D721Med (cell line): ENCODE measurements at regions not wholly inside any gene's neighbourhood (a gene's known extent, or its start where the extent isn't known, plus 50 kb on each side); places are given as distances from the start of the nearest gene placed in this dataset.
"Not testable (repeated sequence)": the region's sequence is repeated elsewhere in the genome, so short reads cannot be mapped to it uniquely, and the experiment has no call there.

Source experiments
- DNase-seq: peaks from one replicate; pipeline ENCODE4 v3.0.0; 2011; ENCODE audit warnings: low spot score; ENCODE audit not compliant: insufficient read length
- FAIRE-seq: peaks from 2 replicates; lab custom pipeline; 2011; peaks lifted over from hg19 to GRCh38; lab: Jason Lieb, UNC
- TF ChIP-seq, protein P1 (sequence below): IDR thresholded peaks from 2 replicates; pipeline ENCODE4 v1.5.1; 2012; ENCODE audit warnings: mild to moderate bottlenecking, control low read depth; ENCODE audit not compliant: insufficient read depth; ENCODE audit errors: missing control alignments

DNA sequence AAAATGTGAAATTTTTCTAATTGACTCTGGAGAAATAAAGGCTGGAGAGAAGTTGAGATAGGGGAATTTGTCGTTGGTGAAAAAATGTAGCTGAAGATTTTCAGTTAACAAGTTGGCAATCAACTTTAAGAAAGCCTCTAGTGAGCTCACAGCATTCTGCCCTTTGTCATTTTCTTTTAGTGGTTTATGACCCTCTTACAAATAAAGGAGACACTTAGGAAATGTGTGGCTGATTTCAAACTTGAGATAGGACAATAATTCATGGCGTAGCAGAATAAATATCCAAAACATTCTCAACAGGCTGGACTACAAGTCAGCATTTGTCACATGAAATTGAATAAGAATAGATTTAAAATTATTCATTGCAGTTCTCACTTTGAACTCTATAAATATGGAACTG, 412.5 kb upstream of the SPHKAP start:
- TF ChIP-seq, protein P1, sequence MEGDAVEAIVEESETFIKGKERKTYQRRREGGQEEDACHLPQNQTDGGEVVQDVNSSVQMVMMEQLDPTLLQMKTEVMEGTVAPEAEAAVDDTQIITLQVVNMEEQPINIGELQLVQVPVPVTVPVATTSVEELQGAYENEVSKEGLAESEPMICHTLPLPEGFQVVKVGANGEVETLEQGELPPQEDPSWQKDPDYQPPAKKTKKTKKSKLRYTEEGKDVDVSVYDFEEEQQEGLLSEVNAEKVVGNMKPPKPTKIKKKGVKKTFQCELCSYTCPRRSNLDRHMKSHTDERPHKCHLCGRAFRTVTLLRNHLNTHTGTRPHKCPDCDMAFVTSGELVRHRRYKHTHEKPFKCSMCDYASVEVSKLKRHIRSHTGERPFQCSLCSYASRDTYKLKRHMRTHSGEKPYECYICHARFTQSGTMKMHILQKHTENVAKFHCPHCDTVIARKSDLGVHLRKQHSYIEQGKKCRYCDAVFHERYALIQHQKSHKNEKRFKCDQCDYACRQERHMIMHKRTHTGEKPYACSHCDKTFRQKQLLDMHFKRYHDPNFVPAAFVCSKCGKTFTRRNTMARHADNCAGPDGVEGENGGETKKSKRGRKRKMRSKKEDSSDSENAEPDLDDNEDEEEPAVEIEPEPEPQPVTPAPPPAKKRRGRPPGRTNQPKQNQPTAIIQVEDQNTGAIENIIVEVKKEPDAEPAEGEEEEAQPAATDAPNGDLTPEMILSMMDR: no peak
- FAIRE-seq (no peak), DNase-seq (no peak)

DNA sequence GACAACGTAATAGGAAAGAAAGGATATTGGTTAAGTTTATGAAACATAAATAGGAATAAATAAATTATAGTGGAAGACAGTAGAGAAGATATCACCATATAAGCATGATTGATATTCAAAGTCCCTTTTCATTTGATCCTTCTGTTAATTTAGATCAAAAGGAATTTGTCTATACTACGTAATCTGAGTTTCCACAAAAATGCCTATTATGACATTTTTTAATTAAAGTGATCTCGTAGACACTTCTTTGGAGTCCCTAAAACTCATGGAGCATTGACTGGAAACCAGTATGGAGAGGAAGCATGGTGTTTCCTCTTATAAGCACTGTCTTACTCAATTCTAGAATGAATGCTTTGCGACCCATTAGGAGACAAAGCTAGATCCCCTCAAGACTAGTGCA, 411.4 kb upstream of the SPHKAP start:
- FAIRE-seq (no peak), DNase-seq (no peak)
- TF ChIP-seq, protein P1: no peak

DNA sequence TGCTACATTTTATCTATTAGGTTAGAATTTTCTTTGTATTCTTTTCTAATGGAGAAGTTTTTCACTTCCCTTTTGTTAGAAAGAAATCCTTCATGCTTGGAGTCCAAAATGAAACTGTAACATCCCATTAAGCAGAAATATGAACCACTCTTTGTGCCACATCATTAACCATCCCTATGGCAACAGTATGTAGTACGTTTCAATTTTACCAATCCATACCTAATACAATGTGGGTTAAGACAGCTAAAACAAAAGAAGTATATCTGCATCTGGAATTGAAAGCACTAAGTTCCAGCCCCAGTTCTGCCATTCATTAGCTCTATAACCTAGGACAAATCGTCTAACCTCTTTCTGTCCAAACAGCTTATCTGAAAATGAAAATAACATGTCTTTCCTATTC, 409.2 kb upstream of the SPHKAP start:
- TF ChIP-seq, protein P1: no peak
- no peak for DNase-seq
- FAIRE-seq: no peak

DNA sequence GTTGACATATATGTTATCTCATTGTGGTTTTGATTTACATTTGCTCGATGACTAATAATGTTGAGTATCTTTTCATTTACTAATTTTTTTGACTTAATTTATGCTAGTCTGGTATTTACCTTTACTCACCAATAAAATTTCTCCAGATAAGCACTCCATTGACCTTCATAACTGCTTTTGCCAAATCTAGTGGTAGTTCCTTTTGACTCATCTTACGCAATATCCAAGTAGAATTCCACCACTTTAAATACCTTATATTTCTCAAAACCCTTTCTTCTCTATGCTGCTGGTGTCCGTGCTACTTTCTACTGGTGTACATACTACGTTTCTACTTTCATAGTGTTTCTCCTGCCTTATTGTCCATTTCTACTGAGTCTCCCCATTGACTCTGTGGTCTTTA, 407.6 kb upstream of the SPHKAP start:
- FAIRE-seq: no peak
- TF ChIP-seq, protein P1: no peak
- no peak for DNase-seq

DNA sequence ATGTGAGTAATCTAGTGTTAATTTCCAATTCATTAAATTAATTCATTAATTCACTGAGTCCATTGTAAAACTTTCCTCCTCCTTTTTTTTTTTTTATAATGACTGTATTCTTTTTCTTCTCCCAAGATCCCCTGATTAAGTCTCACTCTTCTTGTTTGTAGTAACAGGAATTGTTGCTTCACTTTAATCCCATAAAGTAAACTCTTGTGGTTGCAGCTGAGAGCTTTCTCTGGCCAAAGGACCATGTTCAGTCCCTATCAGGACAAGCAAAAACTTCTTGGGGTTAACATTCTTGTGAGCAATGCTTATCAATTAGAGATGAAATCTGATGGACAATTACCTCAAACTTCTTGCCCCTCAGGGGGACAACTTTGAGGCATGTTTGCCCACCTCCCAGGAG, 400.2 kb upstream of the SPHKAP start:
- FAIRE-seq (no peak), DNase-seq (no peak)
- TF ChIP-seq, protein P1: no peak

DNA sequence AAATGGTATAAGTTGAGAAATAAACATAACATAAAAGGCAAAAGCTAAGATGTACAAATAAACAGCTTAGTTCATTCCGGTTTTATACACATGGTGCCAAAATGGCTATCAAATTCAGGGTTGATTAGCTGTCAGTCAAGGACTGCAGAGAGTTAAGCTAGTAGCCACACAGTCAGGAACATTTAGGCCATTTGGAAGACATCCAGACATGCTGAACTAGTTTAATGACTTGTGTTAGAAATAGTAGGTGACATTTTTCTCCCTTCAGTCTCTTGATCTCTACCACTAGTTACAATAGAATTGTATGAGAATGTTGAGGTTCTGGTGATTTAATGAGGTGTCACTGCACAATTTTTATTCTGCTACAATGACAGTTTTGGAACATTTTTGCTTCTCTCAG, 394.4 kb upstream of the SPHKAP start:
- TF ChIP-seq, protein P1: no peak
- DNase-seq (no peak), FAIRE-seq (no peak)

DNA sequence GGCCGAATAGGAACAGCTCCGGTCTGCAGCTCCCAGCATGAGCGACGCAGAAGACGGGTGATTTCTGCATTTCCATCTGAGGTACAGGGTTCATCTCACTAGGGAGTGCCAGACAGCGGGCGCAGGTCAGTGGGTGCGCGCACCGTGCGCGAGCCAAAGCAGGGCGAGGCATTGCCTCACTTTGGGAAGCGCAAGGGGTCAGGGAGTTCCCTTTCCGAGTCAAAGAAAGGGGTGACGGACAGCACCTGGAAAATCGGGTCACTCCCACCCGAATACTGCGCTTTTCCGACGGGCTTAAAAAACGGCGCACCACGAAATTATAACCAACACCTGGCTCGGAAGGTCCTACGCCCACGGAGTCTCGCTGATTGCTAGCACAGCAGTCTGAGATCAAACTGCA, 386.8 kb upstream of the SPHKAP start:
- FAIRE-seq, DNase-seq: not testable (repeated sequence)

DNA sequence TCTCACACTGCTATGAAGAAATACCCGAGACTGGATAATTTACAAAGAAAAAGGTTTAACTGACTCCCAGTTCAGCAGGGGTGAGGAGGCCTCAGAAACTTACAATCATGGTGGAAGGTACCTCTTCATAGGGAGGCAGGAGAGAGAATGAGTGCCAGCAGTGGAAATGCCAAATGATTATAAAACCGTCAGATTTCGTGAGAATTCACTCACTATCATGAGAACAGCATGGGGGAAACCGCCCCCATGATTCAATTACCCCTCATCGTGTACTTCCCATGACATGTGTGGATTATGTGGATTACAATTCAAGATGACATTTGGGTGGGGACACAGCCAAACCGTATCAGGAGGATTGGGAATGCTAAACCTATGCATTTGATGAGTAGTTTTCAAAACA, 380.3 kb upstream of the SPHKAP start:
- no peak for DNase-seq
- TF ChIP-seq, protein P1: no peak
- FAIRE-seq: no peak
